ENCODE measurements at regions not wholly inside any gene's neighbourhood (a gene's known extent, or its start where the extent isn't known, plus 50 kb on each side); places are given as distances from the start of the nearest gene placed in this dataset.

DNA sequence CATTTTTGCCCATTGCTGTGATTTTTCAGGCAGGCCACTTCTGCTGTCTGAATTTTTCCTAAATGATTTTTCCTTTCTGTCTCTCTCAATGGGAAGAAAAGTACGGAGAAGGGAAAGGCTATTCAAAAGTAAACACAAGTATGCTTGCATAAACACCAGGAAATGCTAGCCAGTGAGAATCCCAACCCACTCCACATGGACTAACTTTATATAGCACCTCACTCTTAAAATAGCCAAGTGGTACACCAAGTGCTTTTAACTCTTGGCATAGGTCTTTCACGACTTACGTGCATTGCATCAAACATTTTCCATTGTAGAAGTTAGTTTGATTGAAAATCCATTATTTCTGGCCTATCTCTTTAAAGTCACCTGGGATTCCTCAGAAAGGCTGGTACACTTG is 178.9 kb upstream of the SPANXN1 start:
- no peak for DNase-seq
- no peak overlapping the region for H3K4me3 Mint-ChIP-seq
- Histone ChIP-seq H3K4ac (ENCODE audit: low read depth, low read length) (no peak overlapping the region), H3K4me1 (ENCODE audit: insufficient read depth, low read length) (no peaks in the 10 kb centered on the region), H3K14ac (ENCODE audit: insufficient read depth, low read length) (no peak overlapping the region), H2BK20ac (ENCODE audit: low read depth, low read length, poor library complexity, severe bottlenecking) (no peak overlapping the region), H4K5ac (ENCODE audit: insufficient read length, low read depth, low read length) (no peak overlapping the region), H2AK5ac (ENCODE audit: insufficient read length, low read length) (no peak overlapping the region), H3T11ph (ENCODE audit: low read length) (no peak overlapping the region), H3K27ac (ENCODE audit: insufficient read length, low read depth, low read length) (no peak overlapping the region), H3K23me2 (ENCODE audit: insufficient read length, low read depth, low read length, poor library complexity, severe bottlenecking) (no peaks in the 10 kb centered on the region), H3K79me1 (ENCODE audit: insufficient read depth, low read depth, low read length, poor library complexity, severe bottlenecking) (no peaks in the 10 kb centered on the region), H4K20me1 (ENCODE audit: control insufficient read depth, insufficient read depth, insufficient read length) (no peaks in the 10 kb centered on the region), H3K79me2 (ENCODE audit: insufficient read depth, low read length) (no peaks in the 10 kb centered on the region), H2BK12ac (ENCODE audit: insufficient read length, low read depth, low read length) (no peak overlapping the region), H3K4me2 (ENCODE audit: insufficient read depth, insufficient read length, low read length) (no peak overlapping the region), H3K18ac (ENCODE audit: insufficient read length, low read depth, low read length) (no peak overlapping the region), H3K9me3 (ENCODE audit: control insufficient read depth, low read depth, low read length) (peaks cover 8% of the 10 kb centered on the region), H3K9ac (ENCODE audit: extremely low read depth, insufficient read length, low read length) (no peak overlapping the region), H4K91ac (ENCODE audit: insufficient read length, low read depth, low read length) (no peak overlapping the region), H2AFZ (ENCODE audit: low read length) (no peak overlapping the region), H3K27me3 (ENCODE audit: insufficient read depth, low read length) (no peaks in the 10 kb centered on the region), H2BK5ac (ENCODE audit: insufficient read length, low read length) (no peak overlapping the region), H2BK120ac (ENCODE audit: low read depth, low read length, poor library complexity, severe bottlenecking) (no peak overlapping the region), H4K8ac (replicated peaks; ENCODE audit: insufficient read length, low read depth, low read length) (no peak overlapping the region), H2BK15ac (ENCODE audit: low read depth, low read length) (no peak overlapping the region), H3K56ac (ENCODE audit: insufficient read length, low read depth, low read length) (no peak overlapping the region), H3K23ac (ENCODE audit: insufficient read length, low read depth, low read length) (no peak overlapping the region)
- peaks cover 0 to 3% (median 3%) of the 10 kb centered on the region in 3 experiments; a peak in 3 of 7 replicates for H3K36me3 Mint-ChIP-seq (ENCODE audit: insufficient read depth in 1 of 3, low read depth in 3 of 3)
- no CpG with 5 or more reads among the region's 3 CpGs for WGBS (ENCODE audit: extremely low coverage, insufficient read length, low lambda C conversion rate)
- H3K27ac Mint-ChIP-seq, result no peak overlapping the region
- no peaks in the 10 kb centered on the region; the same call in 1 of the 2 replicates for H3K27me3 Mint-ChIP-seq (ENCODE audit: low read depth)
- H3K9me3 Mint-ChIP-seq, result peaks cover 54 to 59% of the 10 kb centered on the region in 2 experiments
- TF ChIP-seq, protein P1, sequence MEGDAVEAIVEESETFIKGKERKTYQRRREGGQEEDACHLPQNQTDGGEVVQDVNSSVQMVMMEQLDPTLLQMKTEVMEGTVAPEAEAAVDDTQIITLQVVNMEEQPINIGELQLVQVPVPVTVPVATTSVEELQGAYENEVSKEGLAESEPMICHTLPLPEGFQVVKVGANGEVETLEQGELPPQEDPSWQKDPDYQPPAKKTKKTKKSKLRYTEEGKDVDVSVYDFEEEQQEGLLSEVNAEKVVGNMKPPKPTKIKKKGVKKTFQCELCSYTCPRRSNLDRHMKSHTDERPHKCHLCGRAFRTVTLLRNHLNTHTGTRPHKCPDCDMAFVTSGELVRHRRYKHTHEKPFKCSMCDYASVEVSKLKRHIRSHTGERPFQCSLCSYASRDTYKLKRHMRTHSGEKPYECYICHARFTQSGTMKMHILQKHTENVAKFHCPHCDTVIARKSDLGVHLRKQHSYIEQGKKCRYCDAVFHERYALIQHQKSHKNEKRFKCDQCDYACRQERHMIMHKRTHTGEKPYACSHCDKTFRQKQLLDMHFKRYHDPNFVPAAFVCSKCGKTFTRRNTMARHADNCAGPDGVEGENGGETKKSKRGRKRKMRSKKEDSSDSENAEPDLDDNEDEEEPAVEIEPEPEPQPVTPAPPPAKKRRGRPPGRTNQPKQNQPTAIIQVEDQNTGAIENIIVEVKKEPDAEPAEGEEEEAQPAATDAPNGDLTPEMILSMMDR (conservative IDR thresholded peaks at IDR 0.05), result no peak
- no peaks in the 10 kb centered on the region for H3K4me1 Mint-ChIP-seq

Measured in H9 (cell line).